Retina (tissue), 1 donor: ENCODE measurements at regions not wholly inside any gene's neighbourhood (a gene's known extent, or its start where the extent isn't known, plus 50 kb on each side); places are given as distances from the start of the nearest gene placed in this dataset.
"Not testable (repeated sequence)": the region's sequence is repeated elsewhere in the genome, so short reads cannot be mapped to it uniquely, and the experiment has no call there.

ENCODE experiments used
- DNase-seq: peaks from one replicate; pipeline ENCODE4 v3.0.0-alpha.2; 2016

- no peak for DNase-seq
These were observed 197.1 kb downstream of the BCL11A start for GRCh38 chr2:60356346-60356745.

GRCh38 chr2:60355849-60356261 lies 197.6 kb downstream of the BCL11A start:
- no peak for DNase-seq

GRCh38 chr2:60354713-60355112 lies 198.7 kb downstream of the BCL11A start:
- DNase-seq, result no peak

GRCh38 chr2:60353863-60354262 lies 199.6 kb downstream of the BCL11A start:
- DNase-seq, result no peak

DNA sequence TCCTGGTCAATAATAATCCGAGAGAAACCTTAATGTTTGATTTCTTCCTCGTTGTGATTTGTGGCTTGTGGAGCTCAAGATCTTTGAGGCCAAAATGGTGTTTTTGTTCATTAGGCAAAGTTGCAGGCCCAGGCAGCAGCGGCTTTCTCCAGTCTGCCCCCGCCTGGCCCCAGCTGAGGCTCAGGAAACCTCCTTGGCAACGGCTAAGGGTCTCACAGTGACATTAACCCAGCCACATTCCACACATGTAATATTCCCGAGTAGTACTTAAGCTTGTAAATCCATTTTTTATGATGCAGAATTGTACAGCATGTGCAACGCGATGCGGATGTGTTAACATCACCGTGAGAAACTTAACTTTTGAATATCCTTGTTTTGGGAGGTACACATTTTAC lies 200.1 kb downstream of the BCL11A start:
- peak; percentile 44 for DNase-seq

DNA sequence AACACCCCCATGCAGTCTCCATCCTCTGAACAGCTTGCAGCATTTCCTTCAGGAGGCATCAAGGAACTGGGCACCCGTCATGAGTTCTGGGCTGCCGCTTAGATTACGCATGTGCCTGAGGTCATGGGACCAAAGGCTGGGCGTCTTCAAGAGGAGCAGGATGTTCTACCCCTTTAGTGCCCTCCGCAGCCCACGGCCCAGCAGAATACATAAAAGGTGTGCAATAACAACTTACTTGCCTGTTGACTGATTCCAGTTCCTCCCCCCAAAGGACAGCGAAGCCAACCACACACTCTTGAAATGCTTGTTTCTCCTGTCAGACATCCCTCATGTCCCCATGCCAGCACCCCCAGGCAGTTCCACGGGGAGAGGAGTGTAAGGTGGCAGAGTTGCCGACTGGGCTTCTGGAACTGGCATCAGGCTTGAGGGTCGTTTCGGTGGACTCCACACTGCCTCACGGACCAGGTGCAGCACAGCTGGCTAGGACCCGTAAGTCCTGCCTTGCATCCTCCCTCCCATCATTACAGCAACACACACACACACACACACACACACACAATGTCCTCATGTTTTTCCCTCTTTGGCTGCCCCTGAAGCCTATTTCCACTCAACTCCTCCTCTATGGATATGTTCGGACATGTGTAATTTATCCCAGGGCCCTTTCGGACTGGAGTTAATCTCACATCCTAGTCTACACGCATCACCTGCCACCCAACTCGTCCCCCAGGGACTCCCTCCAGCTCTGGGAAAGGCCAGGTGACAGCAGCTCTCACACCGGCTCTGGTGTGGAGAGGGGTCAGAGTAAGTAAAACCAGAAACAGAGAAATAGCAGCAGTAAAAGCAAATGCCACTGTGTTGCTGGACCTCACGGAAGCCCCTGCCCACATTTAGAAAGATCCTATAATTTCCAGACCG lies 200.7 kb downstream of the BCL11A start:
- no peak for DNase-seq

DNA sequence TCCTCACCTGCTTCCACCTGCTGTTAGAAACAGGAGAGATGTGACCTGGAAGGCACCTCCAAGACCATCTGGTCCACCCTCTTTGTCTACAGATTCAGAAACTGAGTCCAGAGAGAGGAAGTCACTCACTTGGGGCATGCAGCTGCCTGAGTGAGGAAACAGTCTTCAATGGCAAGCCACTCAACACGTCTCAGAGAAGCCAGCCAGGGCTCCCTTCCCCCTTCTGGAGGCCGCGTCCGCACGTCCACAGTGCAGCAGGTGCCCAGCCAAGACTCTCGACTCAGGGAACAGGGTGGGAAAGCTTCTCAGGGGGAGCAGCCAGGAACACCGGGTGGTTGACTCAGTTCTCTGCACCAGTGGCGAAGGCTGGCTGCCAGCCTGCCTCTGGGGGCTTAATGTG lies 201.7 kb downstream of the BCL11A start:
- DNase-seq, result no peak

DNA sequence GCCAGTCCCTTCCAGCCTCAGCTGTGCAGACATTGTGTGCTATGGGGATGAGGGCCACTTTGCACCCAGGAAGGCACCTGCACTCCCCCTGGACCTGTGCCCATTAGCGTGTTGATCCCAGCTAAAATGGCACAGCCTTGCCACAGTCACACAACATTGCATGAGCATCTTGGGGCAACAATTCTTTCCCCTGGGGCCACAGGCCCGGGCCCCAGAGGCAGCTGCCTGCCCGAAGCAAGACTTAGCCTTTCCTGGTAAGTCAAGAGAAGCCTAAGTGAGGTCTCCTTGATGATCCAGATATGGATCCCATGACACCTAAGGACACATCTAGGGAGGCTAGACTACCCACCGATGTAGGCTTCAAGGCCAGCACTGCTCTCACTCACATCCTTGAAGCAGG lies 202.1 kb downstream of the BCL11A start:
- DNase-seq, result no peak

GRCh38 chr2:60350791-60351190 lies 202.7 kb downstream of the BCL11A start:
- DNase-seq, result no peak

DNA sequence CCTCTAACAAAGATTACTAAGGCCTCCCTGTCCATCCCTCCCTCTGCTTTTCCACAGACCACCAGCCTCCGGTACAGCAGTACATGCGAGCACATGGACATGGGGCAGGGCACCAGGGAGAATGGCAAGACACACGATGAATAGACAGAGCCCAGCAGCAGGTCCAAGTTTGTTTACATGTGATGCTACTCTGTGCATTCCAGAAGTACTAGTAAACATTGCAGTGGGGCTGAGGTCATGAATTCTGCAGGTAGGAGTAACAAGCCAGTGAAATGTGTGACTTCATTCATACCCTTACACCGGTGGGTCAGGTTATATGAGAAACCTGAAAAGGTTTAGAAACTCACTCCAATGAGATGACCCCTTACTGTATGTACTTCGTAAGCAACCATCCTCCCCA lies 205.7 kb downstream of the BCL11A start:
- no peak for DNase-seq

DNA sequence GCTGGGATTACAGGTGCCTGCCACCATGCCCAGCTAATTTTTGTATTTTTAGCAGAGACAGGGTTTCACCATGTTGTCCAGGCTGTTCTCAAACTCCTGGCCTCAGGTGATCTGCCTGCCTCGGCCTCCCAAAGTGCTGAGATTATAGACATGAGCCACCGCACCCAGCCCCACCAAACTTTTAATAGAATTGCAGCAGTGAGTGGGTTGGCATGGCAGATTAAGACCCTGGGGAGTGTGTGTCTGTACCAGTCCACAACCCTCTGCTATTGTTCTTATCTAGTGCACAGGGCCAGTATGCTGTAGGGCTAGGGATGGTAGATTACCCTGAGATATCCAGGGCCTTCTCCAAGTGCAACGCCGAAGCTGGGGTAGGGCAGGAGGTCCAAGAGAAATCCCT lies 211.0 kb downstream of the BCL11A start:
- DNase-seq, result not testable (repeated sequence)

DNA sequence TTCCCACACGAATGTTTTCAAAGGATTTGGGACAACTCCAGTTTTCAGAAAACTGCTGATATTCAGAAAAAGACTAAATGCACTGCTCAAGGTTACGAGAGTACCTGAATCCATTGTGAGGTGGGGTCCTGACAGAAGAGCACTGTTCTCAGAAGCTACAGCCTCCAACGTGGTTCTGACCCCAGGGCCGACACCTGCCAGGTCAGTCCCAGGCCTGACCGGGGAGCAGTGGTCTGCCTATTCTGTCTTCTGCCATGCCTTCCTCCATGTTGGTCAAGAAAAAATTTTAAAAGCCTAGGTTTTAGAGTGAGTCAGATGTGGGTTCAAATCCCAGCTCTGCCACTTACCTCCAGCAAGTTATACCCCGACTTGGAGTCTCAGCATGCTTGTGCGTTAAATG lies 212.3 kb downstream of the BCL11A start:
- DNase-seq, result no peak

GRCh38 chr2:60339286-60339685 lies 214.2 kb downstream of the BCL11A start:
- DNase-seq, result no peak

- no peak for DNase-seq
These were observed 216.3 kb downstream of the BCL11A start for GRCh38 chr2:60337142-60337497.

GRCh38 chr2:60336442-60337141 lies 216.9 kb downstream of the BCL11A start:
- DNase-seq, result no peak

DNA sequence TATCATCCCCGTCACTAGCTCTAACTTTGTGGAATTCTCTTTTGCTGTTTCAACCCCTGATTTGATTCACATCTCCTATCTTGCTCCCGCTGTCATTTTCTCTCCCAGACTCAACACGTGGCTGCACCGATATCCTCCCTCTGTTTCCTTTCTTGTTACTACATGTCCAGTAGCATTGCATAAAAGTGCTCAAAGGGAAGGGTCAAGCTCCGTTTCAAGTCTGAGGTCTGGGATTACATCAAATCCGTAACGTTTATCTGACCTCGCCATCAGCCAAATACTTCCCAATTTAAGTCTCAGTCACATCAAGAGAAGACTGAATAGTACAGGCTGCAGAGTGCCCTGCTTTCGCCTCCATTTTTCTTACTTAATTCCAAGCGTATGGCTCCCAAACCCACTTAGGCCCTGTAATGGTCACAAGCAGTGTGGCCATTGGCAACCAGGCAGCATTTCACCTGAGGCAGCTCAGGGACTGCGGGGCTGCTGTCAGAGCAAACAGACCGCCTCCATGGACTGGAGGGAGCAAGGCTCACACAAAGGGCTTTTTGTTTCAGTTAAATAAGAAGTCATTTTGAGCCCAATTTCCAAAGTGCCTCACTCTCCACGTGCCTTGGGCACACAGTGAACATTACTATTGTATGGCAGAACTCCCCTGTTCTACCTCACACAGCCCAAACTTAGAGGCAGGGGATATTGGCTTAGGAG lies 217.8 kb downstream of the BCL11A start:
- no peak for DNase-seq

- DNase-seq, result no peak
These were observed 218.8 kb downstream of the BCL11A start for GRCh38 chr2:60334610-60335009.

- no peak for DNase-seq
These were observed 220.2 kb downstream of the BCL11A start for GRCh38 chr2:60333264-60333663.

DNA sequence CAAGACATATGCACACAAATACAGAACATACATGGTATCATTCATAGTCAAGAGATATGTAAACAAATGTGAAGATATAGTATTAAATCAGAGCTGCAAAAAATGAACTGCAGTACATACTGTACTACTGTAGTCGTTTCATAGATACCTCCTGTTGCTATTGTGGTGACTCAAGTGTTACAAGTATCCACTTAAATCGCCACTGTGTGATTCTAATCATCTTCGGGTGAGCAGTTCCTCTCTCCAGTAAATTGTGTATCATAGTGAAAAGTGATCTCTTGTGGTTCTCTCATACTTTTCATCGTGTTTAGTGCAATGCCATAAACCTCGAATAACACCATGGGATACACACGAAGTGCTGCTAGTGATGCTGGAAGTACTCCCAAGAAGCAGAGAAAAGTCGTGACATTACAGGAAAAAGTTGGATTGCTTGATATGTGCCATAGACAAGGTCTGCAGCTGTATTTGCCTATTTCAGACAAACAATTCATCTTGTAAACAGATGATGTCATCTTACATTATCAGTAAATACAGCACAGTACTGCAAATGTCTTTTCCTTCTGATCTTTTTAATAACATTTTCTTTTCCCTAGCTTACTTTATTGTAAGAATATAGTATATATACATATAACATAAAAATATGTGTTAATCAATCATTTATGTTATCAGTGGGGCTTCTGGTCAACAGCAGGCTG lies 222.2 kb downstream of the BCL11A start:
- no peak for DNase-seq

DNA sequence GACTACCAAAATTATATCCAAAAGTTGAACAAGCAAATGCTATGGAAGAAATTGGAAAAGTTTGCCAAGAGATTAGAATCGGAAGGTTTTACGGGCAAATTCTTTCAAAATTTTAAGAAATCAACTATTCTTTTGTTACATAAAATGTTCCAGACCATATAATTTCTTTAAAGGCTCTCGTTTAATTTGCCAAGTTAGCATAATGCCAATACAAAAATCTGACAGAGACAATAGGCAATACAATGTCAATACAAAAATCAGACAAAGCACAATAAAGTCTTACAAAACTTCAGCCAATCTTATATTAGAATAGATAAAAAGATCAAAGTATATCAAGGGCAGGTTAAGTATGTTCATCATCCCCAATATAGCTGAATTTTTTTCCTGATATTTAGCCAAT lies 224.2 kb downstream of the BCL11A start:
- no peak for DNase-seq

DNA sequence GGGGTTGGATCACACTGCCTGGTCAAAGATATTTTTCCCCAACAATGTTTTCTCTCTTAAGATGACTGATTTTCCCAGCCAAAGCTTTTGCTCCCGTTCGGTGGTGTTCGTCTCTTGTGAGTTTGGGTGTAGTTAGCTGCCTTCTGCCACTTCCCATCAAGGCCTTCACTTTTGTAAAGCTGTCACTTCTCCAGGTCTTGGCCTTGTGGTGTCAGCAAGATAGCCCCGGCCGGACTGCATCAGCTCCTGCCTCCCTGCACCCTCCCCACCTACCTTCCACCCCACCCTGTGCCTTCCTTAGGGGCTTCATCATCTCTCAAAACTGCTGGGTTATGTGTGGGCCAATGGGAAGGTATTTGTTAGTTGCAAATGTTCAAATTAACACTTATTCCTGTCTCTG lies 228.9 kb downstream of the BCL11A start:
- no peak for DNase-seq

- peak; percentile 29 for DNase-seq
These were observed 231.6 kb downstream of the BCL11A start for GRCh38 chr2:60321816-60322215.

DNA sequence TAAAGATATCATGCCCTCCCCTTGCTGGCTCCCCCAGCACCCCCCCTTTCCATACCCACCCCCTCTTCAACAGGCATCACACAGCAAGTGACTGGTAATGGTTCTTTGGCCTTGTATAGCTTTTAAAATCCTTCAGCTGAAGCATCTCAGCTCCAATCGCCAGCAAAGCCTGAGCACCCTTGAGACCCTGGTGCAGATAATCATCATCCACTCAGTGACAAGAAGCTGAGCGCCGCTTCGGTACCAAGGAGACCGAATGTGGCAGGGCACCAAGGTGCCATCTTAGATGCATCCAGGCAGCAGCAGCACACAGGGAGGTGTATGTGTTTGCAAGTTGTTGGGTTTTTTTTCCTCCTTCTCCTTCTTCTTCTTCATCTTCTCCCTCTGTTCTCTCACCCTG lies 232.7 kb downstream of the BCL11A start:
- peak; percentile 66 for DNase-seq
